ENCODE measurements at regions not wholly inside any gene's neighbourhood (a gene's known extent, or its start where the extent isn't known, plus 50 kb on each side); places are given as distances from the start of the nearest gene placed in this dataset.

DNA sequence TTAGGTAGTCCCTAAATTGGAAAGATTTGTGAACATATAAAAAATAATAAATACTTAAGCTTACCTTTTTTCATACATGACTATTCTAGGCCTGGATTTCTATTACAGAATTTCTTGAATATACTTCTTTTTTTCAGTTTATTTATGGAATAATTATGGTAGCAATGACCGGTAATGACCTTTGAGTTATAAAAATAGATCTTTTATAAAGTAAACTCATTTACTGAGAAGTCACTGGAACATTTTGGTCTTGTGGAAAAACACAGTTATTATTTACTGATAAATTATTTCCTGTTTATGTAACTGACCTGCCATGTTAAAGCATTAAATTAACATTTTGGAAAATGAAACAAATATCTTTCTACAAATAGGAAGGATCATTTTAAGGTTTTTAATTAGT, 80.4 kb upstream of the RASGEF1B start:
- TF ChIP-seq EZH2 (IDR thresholded peaks at IDR 0.05; ENCODE audit: low read length, missing control alignments) = no peak
- TF ChIP-seq, protein P1, sequence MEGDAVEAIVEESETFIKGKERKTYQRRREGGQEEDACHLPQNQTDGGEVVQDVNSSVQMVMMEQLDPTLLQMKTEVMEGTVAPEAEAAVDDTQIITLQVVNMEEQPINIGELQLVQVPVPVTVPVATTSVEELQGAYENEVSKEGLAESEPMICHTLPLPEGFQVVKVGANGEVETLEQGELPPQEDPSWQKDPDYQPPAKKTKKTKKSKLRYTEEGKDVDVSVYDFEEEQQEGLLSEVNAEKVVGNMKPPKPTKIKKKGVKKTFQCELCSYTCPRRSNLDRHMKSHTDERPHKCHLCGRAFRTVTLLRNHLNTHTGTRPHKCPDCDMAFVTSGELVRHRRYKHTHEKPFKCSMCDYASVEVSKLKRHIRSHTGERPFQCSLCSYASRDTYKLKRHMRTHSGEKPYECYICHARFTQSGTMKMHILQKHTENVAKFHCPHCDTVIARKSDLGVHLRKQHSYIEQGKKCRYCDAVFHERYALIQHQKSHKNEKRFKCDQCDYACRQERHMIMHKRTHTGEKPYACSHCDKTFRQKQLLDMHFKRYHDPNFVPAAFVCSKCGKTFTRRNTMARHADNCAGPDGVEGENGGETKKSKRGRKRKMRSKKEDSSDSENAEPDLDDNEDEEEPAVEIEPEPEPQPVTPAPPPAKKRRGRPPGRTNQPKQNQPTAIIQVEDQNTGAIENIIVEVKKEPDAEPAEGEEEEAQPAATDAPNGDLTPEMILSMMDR (conservative IDR thresholded peaks at IDR 0.05 in 1 of 2, IDR thresholded peaks at IDR 0.05 in 1 of 2; ENCODE audit: low read depth in 1 of 2, low read length in 2 of 2) = no peak
